HEK293T (cell line): ENCODE measurements at regions not wholly inside any gene's neighbourhood (a gene's known extent, or its start where the extent isn't known, plus 50 kb on each side); places are given as distances from the start of the nearest gene placed in this dataset.

Source experiments
- CTCF ChIA-PET: fragments of 350-600 bp; formaldehyde crosslinking; extraction: SDS; loops from one replicate; lab custom pipeline; 2021; ENCODE audit warnings: antibody characterized with exemption, inconsistent platforms; lab: Yijun Ruan, JAX
- POLR2A ChIA-PET: fragments of 350-600 bp; formaldehyde crosslinking; extraction: SDS; loops from one replicate; lab custom pipeline; 2020; ENCODE audit warnings: antibody characterized with exemption, inconsistent platforms; lab: Yijun Ruan, JAX
- DNase-seq: peaks from one replicate; pipeline ENCODE4 v3.0.0; 2012; ENCODE audit warnings: mixed read lengths; ENCODE audit errors: extremely low spot score
- ARNT ChIP-seq: fragments of 450-650 bp; IDR thresholded peaks from 2 replicates; pipeline ENCODE4 v1.6.1; 2017; ENCODE audit warnings: mild to moderate bottlenecking
- BHLHE40 ChIP-seq: fragments of 450-650 bp; IDR thresholded peaks from 2 replicates; pipeline ENCODE4 v1.6.1; 2016; ENCODE audit warnings: mild to moderate bottlenecking, moderate library complexity, borderline replicate concordance
- CTBP1 ChIP-seq: fragments of 450-650 bp; IDR thresholded peaks from 2 replicates; pipeline ENCODE4 v1.6.1; 2016; ENCODE audit warnings: borderline replicate concordance
- ELF4 ChIP-seq: fragments of 450-650 bp; IDR thresholded peaks from 2 replicates; pipeline ENCODE4 v1.6.1; 2017; ENCODE audit warnings: antibody characterized with exemption
- FOXA1 ChIP-seq: fragments of 450-650 bp; IDR thresholded peaks from 2 replicates; pipeline ENCODE4 v1.6.1; 2016; ENCODE audit warnings: mild to moderate bottlenecking
- FOXK2 ChIP-seq: fragments of 450-650 bp; IDR thresholded peaks from 2 replicates; pipeline ENCODE4 v1.6.1; 2016; ENCODE audit warnings: mild to moderate bottlenecking
- FOXM1 ChIP-seq: fragments of 450-650 bp; IDR thresholded peaks from 2 replicates; pipeline ENCODE4 v1.6.1; 2017; ENCODE audit warnings: mild to moderate bottlenecking, borderline replicate concordance
- HDGF ChIP-seq: fragments of 450-650 bp; IDR thresholded peaks from 2 replicates; pipeline ENCODE4 v1.6.1; 2017; ENCODE audit warnings: antibody characterized with exemption, borderline replicate concordance
- L3MBTL2 ChIP-seq: fragments of 450-650 bp; conservative IDR thresholded peaks from 2 replicates; pipeline ENCODE4 v1.6.1; 2016; ENCODE audit warnings: mild to moderate bottlenecking
- LEF1 ChIP-seq: fragments of 450-650 bp; IDR thresholded peaks from 2 replicates; pipeline ENCODE4 v1.6.1; 2017; ENCODE audit warnings: mild to moderate bottlenecking, borderline replicate concordance
- NFRKB ChIP-seq: fragments of 450-650 bp; IDR thresholded peaks from 2 replicates; pipeline ENCODE4 v1.6.1; 2016; ENCODE audit warnings: mild to moderate bottlenecking, moderate library complexity
- PKNOX1 ChIP-seq: fragments of 450-650 bp; IDR thresholded peaks from 2 replicates; pipeline ENCODE4 v1.6.1; 2016
- SP1 ChIP-seq: fragments of 450-650 bp; IDR thresholded peaks from 2 replicates; pipeline ENCODE4 v1.6.1; 2017
- SUZ12 ChIP-seq: fragments of 450-650 bp; IDR thresholded peaks from 2 replicates; pipeline ENCODE4 v1.6.1; 2016; ENCODE audit warnings: mild to moderate bottlenecking
- TARDBP ChIP-seq: fragments of 450-650 bp; IDR thresholded peaks from 2 replicates; pipeline ENCODE4 v1.6.1; 2016
- ZNF384 ChIP-seq: fragments of 450-650 bp; IDR thresholded peaks from 2 replicates; pipeline ENCODE4 v1.6.1; 2016

DNA sequence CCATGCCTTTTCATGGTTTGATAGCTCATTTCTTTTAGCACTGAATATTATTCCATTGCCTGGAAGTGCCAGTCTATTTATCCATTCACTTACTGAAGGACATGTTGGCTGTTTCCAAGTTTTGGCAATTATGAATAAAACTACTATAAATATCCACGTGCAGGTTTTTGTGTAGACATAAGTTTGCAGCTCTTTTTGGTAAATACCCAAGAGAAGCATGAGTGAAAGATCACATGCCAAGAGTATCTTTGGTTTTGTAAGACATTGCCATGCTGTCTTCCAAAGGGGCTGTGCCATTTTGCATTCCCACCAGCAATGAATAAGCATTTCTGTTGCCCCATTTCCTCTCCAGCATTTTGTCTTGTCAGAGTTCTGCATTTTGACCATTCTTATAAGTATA lies 120.9 kb downstream of the MANEA start:
- CTCF ChIA-PET, result interaction anchor here (0.6 kb wide), 1 partner anchor 19 kb away, joined by 3 read pairs; no protein-coding TSS in a partner anchor

GRCh38 chr6:95723638-95724037 lies 146.3 kb downstream of the MANEA start:
- ChIA-PET CTCF (no interaction called here), POLR2A (no interaction called here)
- DNase-seq, result no peak
- TF ChIP-seq ARNT, result no peak
- TF ChIP-seq BHLHE40, result no peak
- TF ChIP-seq SP1, result no peak
- TF ChIP-seq FOXA1, result no peak
- no peak for TF ChIP-seq TARDBP
- TF ChIP-seq FOXK2, result no peak
- TF ChIP-seq HDGF, result no peak
- no peak for TF ChIP-seq FOXM1
- TF ChIP-seq L3MBTL2, result no peak
- no peak for TF ChIP-seq LEF1
- no peak for TF ChIP-seq NFRKB
- no peak for TF ChIP-seq ZNF384
- TF ChIP-seq CTBP1, result no peak
- no peak for TF ChIP-seq ELF4
- TF ChIP-seq SUZ12, result no peak

More for the DNA sequence above, 120.9 kb downstream of the MANEA start:
- no peak for DNase-seq
- no peak for TF ChIP-seq LEF1
- no peak for TF ChIP-seq ZNF384
- TF ChIP-seq SUZ12, result no peak
- no peak for TF ChIP-seq ELF4
- TF ChIP-seq SP1, result no peak
- no peak for TF ChIP-seq FOXA1
- POLR2A ChIA-PET, result no interaction called here

GRCh38 chr6:95725344-95725743 lies 148.0 kb downstream of the MANEA start:
- POLR2A ChIA-PET, result no interaction called here
- no peak for DNase-seq
- no peak for TF ChIP-seq CTBP1
- no peak for TF ChIP-seq ARNT
- no peak for TF ChIP-seq ELF4
- TF ChIP-seq HDGF, result no peak
- no peak for TF ChIP-seq TARDBP
- no peak for TF ChIP-seq SUZ12
- no peak for TF ChIP-seq FOXK2
- TF ChIP-seq FOXM1, result no peak
- no peak for TF ChIP-seq SP1
- no peak for TF ChIP-seq LEF1
- no peak for TF ChIP-seq L3MBTL2
- no peak for TF ChIP-seq BHLHE40
- TF ChIP-seq ZNF384, result no peak
- no peak for TF ChIP-seq FOXA1
- no peak for TF ChIP-seq NFRKB
- TF ChIP-seq PKNOX1, result no peak
- CTCF ChIA-PET, result no interaction called here

- ChIA-PET CTCF (no interaction called here), POLR2A (no interaction called here)
- no peak for DNase-seq
- TF ChIP-seq HDGF (no peak), LEF1 (no peak), FOXA1 (no peak)
Measured at GRCh38 chr6:95740157-95740556, 162.8 kb downstream of the MANEA start.

GRCh38 chr6:95741045-95741444 lies 163.7 kb downstream of the MANEA start:
- TF ChIP-seq PKNOX1, result no peak
- TF ChIP-seq SP1, result no peak
- no peak for TF ChIP-seq LEF1
- TF ChIP-seq ZNF384, result no peak
- no peak for TF ChIP-seq FOXM1
- no peak for TF ChIP-seq FOXA1
- no peak for TF ChIP-seq L3MBTL2
- TF ChIP-seq TARDBP, result no peak
- no peak for TF ChIP-seq SUZ12
- TF ChIP-seq BHLHE40, result no peak
- no peak for TF ChIP-seq ARNT
- no peak for TF ChIP-seq ELF4
- no peak for TF ChIP-seq CTBP1
- TF ChIP-seq HDGF, result no peak
- TF ChIP-seq FOXK2, result no peak
- no peak for TF ChIP-seq NFRKB
- no peak for DNase-seq
- POLR2A ChIA-PET, result no interaction called here
- CTCF ChIA-PET, result interaction anchor here (0.6 kb wide), 1 partner anchor 30 kb away, joined by 3 read pairs; no protein-coding TSS in a partner anchor

- no peak for DNase-seq
- ChIA-PET CTCF (no interaction called here), POLR2A (no interaction called here)
- TF ChIP-seq CTBP1 (no peak), SUZ12 (no peak), LEF1 (no peak), SP1 (no peak), TARDBP (no peak)
Measured at GRCh38 chr6:95742767-95743289, 165.5 kb downstream of the MANEA start.

- ChIA-PET CTCF (no interaction called here), POLR2A (no interaction called here)
- TF ChIP-seq FOXA1 (no peak), BHLHE40 (no peak), PKNOX1 (no peak), SUZ12 (no peak), LEF1 (no peak), TARDBP (no peak), FOXM1 (no peak), ELF4 (no peak), HDGF (no peak), ARNT (no peak), CTBP1 (no peak), NFRKB (no peak), ZNF384 (no peak), L3MBTL2 (no peak), FOXK2 (no peak), SP1 (no peak)
Measured at GRCh38 chr6:95743591-95743990, 166.3 kb downstream of the MANEA start.

More at GRCh38 chr6:95743591-95743990, 166.3 kb downstream of the MANEA start:
- no peak for DNase-seq
